ENCODE measurements at regions not wholly inside any gene's neighbourhood (a gene's known extent, or its start where the extent isn't known, plus 50 kb on each side); places are given as distances from the start of the nearest gene placed in this dataset.
A peak's percentile ranks its signal among the peaks of the same experiment; 100 is the strongest.

- no peak for DNase-seq
These were observed 105.6 kb downstream of the GTPBP8 start for GRCh38 chr3:113096188-113096892.

DNA sequence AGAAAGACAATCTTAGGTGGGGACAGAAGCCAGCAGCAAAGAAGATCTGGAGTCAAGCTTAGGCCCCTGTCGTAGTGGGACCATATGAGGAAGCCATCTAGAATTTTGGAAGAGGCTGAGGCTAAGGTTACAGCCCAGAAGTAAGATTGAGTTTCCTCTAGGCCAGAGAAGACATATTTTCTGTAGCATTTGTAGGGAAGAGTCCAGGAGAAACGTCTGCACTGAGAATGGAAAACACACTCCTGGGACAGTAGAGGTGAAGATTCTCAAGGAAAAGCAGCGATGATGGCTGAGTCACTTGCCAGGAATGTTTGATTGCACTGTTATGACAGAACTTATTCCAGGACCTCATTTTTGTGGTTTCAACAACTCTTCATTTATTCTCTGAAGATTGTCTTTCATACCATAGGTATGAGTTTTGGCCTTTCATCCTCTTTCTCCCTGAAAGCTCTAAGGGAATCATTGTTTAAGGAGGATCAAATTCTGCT is 107.2 kb downstream of the GTPBP8 start:
- no peak for DNase-seq

DNA sequence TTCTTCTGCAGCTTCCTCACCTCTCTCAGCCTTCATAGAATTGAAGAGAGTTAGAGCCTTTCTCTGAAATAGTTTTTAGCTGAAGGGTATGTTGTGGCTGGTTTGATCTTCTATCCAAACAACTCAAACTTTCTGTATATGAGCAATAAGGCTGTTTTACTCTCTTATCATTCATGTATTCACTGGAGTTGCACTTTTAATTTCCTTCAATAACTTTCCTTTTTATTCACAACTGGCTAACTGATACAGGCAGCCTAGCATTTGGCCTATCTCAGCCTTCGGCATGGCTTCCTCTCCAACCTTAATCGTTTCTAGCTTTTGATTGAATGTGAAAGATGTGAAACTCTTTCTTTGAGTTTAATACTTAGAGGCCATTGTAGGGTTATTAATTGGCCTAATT is 109.3 kb downstream of the GTPBP8 start:
- no peak for DNase-seq

DNA sequence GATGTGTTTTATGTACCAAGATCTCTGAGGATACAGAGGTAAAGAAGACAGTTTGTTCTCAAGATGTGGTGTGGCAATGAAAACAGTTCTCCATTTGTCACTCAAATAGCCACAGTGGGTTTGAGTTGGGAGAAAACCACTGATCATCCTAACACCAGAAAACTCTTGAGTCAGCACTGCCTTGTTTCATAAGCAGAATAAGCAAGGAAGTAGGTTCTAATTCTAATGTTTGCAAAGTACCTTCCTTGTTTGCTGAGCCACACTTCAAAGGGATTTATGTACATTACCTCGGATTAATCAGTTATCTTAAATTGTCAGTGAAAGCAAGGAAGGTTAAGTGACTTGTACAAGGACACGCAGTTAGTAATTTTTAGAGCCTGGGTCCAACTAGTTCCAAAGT is 107.8 kb upstream of the BOC start:
- no peak for DNase-seq

GRCh38 chr3:113104357-113105092 is 106.8 kb upstream of the BOC start:
- DNase-seq: no peak

DNA sequence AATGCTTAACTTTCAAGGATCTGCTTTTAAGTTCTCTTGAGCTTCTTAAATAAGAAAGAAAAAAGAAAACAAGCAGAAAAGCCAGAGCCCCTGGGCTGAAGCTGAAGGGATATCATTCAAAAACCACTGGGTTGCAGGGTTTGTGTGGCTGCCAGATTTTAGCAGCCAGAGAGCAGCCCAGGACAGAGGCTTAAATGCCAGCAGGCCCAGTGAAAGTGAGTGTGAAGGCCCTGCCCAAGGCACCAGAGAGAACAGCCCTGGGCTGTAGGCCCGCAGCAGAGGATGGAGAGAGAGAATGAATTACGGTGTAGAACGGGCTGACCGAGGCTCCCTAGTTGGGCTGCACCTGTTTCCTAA is 106.3 kb upstream of the BOC start:
- no peak for DNase-seq

DNA sequence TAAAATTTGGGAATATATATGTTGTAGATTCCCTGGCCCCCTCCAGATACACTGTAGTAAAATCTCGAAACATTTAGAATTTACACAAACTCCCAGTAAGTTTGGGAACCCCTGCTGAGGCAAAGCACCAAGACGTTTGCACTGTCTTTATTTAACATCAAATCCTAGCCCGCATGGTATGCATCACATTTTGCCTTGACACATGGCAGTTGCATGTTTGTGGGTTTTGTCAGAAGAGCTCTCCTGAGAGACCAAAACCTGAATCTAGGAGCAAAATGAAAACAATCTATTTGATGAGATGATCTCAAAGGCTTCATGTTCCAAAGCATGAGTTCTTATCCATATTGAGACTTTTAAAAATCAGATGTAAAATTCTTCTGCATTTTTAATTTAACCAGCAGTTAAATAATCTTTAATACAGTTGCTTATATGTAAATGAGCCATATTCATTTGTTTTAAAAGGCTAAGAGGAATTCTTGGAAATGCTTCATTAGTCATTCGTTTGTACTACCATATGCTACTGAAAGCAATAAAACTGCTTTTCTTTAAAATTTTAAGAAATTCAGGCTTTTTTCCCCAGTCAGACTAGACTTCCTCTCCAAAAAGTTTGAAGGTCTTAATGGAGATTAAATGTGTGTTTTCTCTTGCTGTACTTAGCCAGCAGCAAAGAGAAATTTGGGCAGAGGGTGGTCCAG is 105.2 kb upstream of the BOC start:
- no peak for DNase-seq

GRCh38 chr3:113110267-113110666 is 101.1 kb upstream of the BOC start:
- no peak for DNase-seq

DNA sequence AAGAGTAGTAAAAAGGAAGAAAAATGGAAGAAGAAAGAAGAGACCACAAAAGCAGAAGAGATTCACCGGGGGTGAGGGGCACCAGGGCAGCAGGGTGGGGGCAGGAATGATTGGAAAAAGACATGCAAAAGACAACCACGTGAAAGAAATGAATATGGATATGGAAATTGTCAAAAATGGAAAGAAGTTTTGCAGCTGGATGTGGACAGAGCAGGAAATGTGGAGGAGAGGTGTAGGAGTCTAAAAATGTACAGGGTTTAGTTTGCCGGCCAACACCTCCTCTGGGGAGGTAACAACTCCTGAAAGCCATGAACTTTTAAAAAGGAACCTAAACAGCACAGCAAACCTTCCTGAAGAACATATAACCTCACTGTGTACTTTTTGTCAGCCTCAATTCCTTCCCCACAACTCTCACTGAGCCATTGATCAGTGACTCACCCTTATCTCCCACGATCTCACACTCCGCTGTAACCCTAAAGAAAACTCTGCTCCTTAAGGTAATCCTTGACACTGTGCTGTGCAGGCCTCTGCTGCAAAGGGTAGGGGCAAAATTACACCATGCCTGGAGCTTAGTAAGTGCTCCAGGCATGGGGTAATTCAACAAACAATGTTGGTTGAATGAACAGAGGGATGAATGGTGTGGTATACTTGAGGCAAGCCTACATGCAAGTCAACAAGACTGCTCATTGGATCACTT is 100.2 kb upstream of the BOC start:
- DNase-seq: peak; percentile 5

- DNase-seq: no peak
These were observed 98.0 kb upstream of the BOC start for GRCh38 chr3:113113361-113113760.

GRCh38 chr3:113117511-113118234 is 93.7 kb upstream of the BOC start:
- no peak for DNase-seq

- DNase-seq: no peak
These were observed 93.0 kb upstream of the BOC start for GRCh38 chr3:113118336-113118735.

- DNase-seq: no peak
These were observed 87.0 kb upstream of the BOC start for GRCh38 chr3:113124256-113124830.

DNA sequence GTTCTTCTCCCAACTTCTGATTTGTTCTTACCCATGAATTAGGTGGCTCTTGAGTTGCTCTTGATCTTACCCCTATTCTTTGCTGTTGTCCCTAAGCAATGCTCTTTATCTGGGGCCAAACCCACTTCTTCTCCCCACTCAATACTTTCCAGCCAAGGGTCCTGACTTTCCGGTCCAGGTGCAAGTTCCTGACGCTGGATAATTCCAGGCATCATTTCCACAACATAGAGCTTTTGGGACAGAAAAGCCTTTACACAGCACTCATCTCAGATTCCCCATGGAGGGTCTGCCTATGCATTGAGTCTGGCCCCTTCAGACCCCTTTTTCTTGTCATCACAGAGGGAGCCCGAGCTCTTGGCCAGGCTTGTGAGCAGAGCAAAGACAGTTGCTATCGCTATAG is 85.4 kb upstream of the BOC start:
- DNase-seq: no peak

GRCh38 chr3:113128386-113129015 is 82.9 kb upstream of the BOC start:
- DNase-seq: no peak

DNA sequence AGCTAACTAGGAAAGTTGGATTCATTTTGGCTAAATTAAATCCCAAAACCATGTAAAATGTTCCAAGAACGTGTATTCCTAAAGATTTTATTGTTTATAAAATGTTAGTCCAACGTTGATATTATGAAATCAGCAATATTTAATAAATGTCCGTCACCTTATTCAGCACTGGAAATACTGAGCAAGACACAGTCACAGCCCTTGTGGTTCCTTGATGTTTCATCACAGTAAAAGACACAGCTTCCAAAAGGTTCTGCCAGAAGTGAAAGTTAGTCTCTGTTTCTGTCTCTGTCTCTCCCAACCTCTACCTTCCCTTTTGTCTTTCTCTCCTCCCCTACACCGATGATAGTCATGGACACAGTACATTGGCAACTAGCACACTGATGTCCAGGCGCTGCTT is 82.2 kb upstream of the BOC start:
- DNase-seq: no peak

- no peak for DNase-seq
These were observed 78.8 kb upstream of the BOC start for GRCh38 chr3:113132571-113132996.

GRCh38 chr3:113133140-113133539 is 78.2 kb upstream of the BOC start:
- no peak for DNase-seq

DNA sequence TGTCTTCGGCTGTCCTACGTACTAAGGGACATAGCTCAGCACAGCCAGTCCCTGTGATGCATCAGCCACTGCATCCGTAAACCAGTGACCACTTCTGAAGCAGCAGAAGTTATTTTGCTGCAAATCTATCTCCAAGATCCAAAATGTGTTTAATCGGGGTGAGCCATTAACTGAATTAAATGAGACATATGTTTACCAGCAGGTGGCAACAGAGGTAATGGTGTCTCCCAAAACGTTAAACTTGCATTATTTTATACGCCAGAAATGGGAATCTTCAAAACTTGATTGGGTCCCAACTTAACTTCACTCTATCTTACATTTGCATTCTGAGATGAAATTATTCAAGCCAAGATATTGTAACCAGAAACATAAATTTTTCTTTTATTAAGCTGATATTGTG is 75.3 kb upstream of the BOC start:
- no peak for DNase-seq

DNA sequence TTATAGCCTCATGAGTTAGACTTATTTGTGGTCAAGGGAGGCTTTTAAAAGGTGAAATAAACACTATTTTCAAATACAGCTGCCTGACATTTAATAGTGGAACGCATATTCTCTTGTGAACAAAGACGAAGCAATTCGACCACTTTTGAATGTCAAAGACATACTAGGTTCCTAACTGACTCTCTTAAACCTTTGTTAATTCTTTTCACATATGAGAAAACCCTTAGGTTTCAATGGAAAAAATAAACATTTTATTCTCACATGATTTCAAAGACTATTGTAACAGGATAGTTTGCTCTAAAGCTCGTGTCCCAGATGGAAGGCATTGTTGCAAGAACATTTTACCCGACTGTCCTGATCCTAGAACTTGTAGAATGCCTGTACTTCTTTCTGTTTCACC is 74.8 kb upstream of the BOC start:
- no peak for DNase-seq

GRCh38 chr3:113138839-113139743 is 72.3 kb upstream of the BOC start:
- DNase-seq: no peak

All from activated gamma-delta T cell treated with Interleukin-2 at 50 U/mL for 16 hours (primary cell).